GM21619 (cell line): ENCODE measurements at regions not wholly inside any gene's neighbourhood (a gene's known extent, or its start where the extent isn't known, plus 50 kb on each side); places are given as distances from the start of the nearest gene placed in this dataset.
"Not testable (repeated sequence)": the region's sequence is repeated elsewhere in the genome, so short reads cannot be mapped to it uniquely, and the experiment has no call there.

Source experiments
- ATAC-seq: cut with Tn5 transposase; IDR thresholded peaks from one replicate; pipeline ENCODE4 v1.9.1; 2021; ENCODE audit not compliant: unreplicated experiment

DNA sequence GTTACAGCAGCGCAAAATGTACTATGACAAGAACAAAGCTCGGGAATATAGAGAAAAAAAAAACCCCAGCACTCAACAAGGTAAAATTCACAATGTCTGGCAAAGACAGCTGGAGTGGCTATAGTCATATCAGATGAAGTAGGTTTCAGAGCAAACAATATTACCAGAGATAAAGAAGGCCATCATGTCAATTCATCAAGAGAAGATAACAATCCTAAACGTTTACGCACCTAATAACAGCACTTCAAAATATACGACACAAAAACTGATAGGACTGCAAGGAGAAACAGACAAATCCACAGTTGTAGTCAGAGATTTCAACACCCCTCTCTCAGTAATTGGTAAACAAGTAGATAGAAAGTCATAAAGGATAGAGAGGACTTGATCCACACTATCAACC lies 455.2 kb downstream of the PTPRU start:
- ATAC-seq = no peak

DNA sequence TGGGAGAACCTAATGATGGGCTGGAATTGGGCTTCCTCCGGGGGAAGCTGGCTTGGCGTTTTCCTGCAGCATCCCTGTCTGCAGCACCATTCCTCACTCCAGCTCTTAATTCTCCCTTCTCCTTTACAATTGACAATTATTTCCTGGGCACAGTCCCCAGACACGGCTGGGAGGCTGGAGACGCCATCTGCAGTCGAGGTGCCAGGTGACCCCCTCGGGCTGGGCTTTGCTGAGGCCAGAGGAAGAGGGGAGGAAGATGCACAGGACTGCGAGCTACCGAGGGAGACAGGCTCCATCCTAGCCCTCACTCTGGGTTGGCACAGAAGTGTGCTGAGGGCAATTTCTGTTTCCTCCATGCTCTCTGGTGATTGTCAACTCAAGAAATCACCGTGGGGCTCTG lies 453.8 kb downstream of the PTPRU start:
- no peak for ATAC-seq

GRCh38 chr1:29689372-29690030 lies 453.2 kb downstream of the PTPRU start:
- no peak for ATAC-seq

DNA sequence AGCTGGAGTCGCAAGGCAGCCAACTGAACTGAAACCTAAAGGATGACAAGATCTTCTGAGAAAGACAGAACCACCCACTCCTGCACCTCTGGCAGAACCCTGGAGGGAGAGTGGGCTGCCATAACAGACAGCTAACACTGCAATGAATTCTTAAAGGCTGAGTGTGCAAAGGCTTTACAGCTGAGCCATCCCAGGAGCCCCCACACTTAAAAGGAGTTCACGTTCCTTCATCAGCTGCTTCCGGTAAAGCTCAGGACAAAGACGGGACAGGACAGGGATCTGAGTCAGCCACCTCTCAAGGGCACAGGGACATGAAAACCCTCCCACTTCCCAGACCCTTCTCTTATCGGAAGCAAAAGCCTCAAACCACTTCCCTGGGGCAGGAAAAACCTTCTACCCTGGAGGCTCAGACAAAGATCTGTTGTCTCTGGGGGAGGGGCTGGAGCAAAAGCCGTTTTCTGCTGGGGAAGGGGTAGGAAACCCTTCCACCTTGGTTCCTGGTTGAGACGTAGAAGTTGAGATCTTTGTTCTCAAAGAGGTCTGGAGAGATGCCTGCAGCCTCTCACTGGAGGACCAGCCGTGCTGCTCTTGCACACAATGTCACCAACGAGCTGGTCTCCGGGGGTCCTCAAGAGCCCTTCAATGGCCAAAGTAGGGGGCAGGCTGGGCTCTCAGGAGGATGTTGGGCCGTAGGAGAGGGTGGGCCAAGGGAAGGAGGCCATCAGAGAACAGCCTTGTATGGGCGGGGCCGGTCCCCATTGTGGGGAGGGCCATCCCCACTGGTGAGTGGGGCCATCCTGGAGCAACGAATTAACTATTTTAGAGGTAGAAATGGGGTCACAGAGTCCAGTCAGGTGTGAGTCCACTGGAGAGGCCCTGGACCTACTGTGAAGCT lies 452.4 kb downstream of the PTPRU start:
- no peak for ATAC-seq

DNA sequence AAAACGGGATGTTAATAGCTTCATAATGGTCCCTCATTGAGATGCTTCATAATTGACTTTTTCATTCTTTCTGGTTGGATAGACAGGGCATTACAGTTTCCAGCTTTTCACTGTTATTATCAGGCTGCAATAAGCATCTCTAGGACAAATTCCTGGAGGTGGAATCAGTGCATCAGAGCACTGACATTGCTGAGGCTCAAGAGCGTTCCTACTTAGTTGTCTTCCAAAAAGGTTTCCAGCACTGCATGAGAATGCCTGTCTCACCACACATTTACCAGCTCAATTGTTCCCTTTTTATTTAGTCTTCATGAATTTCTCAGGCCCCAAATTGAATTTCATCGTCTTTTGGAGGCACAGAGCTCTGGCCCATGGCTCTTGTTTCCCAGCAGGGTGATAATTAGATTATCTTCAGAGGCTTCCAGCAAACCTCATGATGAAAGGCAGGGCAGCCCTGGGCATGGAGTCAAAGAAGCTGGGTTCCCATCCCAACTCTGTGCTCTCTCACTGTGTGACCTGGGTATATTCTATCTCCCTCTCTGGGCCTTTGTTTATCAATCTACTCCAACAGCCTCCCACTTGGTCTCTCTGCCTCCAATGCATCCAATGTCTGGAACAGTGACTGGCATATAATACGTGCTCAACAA lies 451.4 kb downstream of the PTPRU start:
- ATAC-seq = no peak

DNA sequence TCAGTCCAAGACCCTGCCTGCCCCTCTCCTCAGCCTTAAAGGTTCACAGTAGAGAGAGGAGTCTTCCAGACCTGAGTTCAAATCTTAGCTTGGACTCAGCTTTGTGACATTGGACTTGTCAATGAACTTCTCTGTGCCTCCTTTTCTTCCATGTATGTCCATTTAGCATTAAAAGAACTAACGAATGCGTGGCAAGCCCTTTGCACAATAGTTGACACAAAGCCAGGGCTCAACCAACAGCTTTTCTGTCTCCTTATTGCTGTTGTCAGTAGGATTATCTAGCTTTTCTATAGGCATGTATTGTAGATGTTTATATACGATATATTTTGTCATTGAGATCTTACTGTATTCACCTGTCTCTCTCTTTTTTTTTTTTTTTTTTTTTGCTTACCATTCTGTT lies 450.8 kb downstream of the PTPRU start:
- ATAC-seq = no peak

- ATAC-seq = no peak
Observed at GRCh38 chr1:29686012-29686930, 449.9 kb downstream of the PTPRU start.

DNA sequence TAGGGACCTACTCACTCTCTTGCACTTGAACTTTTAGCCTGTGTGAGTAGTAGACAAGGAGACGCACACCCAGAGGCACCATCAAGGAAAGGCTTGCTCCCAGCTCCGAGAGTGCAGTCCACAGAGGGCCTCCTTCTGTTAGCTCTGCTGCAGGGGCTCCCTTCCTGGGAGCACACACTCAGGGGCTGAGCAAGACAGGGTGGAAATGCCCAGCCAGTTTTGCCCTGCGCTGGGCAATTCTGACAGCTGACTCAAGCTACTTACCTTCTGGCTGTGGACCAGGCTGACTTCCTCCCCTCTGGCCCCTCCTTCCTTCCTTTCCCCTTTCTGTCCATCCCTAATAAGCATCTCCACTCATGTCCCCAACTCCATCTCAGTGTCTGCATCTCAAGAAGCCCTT lies 449.1 kb downstream of the PTPRU start:
- ATAC-seq = no peak

DNA sequence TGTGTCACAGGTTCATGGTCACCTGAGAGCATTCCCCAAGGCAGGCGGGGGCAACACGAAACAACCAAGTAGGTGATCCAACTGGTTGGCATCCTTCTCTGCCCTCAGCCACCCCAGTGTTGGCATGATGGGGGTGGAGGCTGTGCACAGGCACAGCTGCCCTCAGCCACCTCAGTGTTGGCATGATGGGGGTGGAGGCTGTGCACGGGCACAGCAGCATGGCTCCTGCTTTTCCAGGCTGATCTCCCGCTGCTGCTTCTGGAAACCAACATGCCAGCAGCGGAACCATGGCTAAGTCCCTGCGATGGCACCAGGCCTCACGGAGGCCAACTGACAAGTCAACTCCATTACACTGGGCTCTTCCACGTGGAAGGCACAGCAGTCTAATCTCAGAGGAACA lies 447.8 kb downstream of the PTPRU start:
- no peak for ATAC-seq

GRCh38 chr1:29683472-29683871 lies 447.1 kb downstream of the PTPRU start:
- no peak for ATAC-seq

- no peak for ATAC-seq
Observed at GRCh38 chr1:29682919-29683295, 446.6 kb downstream of the PTPRU start.

- ATAC-seq = no peak
Observed at GRCh38 chr1:29682171-29682918, 446.0 kb downstream of the PTPRU start.

GRCh38 chr1:29681416-29681815 lies 445.1 kb downstream of the PTPRU start:
- not testable (repeated sequence) for ATAC-seq

GRCh38 chr1:29679828-29680558 lies 443.7 kb downstream of the PTPRU start:
- no peak for ATAC-seq

DNA sequence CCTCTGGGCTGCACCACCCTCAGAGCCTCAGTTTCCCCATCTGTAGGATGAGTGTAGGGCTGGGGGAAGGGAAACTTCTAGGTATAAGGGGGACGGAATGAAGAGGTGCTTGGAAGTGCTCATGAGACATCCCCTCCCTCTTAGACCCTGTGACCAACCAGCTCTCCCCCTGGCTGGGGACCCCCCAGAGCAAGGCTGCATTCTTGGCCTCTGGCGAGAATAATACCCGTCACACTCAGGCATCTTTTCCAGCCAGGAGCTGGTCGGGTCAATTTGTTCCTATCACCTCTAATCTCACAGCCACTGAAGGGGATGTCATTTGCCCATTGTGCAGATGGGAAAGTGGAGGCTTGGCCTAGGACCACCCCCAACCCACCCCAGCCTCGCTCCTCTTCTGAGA lies 443.0 kb downstream of the PTPRU start:
- ATAC-seq = no peak

DNA sequence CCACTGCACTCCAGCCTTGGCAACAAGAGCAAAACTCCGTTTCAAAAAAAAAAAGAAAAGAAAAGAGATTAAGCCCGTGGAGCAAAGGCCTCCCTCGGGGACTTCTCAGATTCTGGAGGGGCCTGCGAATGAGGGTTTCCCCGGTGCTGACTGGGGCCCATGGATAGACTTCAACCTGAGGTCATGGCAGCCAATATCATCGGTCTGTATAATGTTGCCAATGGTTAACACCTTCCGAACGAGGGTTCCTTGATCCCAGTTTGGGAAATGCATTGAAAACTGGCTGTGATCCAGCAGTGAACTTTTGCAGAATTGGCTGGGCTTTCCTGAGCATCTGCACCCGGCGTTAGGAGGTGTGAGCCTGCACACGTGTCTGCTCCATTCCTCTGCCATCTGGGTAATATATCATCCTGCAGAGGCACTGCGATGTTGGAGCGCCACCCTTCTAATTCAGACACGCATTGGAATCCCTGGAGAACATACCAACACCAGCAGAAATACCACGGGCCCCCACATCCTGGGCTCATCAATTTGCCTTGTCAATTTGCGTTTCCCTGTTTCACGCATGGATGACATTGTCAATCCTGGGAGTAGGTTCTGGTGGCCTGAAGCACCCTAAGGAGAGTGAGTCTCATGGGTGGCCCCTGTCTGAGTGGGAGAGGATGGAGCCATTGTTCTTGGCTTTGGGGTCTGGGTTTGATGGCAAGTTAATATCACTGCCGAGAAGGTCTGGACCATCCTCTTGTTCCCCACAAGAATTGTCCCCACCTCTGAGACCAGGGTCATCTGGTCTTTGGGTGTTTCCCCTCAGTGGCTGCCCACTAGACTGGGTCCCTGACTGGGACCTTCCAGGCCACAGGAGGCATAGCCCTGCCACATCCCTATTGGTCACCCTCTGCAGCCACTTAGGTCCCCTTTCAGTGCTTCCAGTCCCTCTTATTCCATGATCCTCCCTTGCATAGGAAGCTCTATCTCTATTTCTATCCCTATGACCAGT lies 441.0 kb downstream of the PTPRU start:
- no peak for ATAC-seq

DNA sequence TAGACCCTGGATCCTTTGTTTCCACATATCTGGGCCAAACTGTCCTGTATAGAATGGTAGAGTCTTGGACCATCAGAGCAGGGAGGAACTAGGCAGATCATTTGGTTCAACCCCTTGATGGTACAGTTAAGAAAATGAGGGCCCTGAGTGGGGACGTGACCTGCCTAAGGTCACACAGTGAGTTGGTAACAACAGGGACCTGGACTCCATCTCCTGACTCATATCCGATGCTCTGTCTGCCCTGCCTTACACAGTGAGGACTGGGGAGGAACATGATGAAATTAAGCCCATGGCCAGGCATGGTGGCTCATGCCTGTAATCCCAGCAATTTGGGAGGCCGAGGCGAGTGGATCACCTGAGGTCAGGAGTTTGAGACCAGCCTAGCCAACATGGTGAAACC lies 440.2 kb downstream of the PTPRU start:
- no peak for ATAC-seq

GRCh38 chr1:29675481-29676263 lies 439.4 kb downstream of the PTPRU start:
- no peak for ATAC-seq
